Sigmoid colon (tissue), 6 donors: ENCODE measurements at regions not wholly inside any gene's neighbourhood (a gene's known extent, or its start where the extent isn't known, plus 50 kb on each side); places are given as distances from the start of the nearest gene placed in this dataset.

ENCODE experiments used
- DNase-seq: peaks from one replicate; pipeline ENCODE4 v3.0.0-alpha.2; 2019
- H3K27ac ChIP-seq, 4 donors: fragments of 200-600 bp; sonication (generic); one replicate each; pipeline ENCODE4 v1.5.1; 2016 to 2019; ENCODE audit warnings: mild to moderate bottlenecking in 1 of 4
- H3K27me3 ChIP-seq, 3 donors: fragments of 200-600 bp; sonication (generic); one replicate each; pipeline ENCODE4 v1.5.1; 2019; ENCODE audit warnings: mild to moderate bottlenecking in 1 of 3
- H3K36me3 ChIP-seq, 4 donors: fragments of 200-600 bp; sonication (generic); one replicate each; pipeline ENCODE4 v1.5.1; 2016 to 2019
- H3K4me1 ChIP-seq, 4 donors: fragments of 200-600 bp; sonication (generic); one replicate each; pipeline ENCODE4 v1.5.1; 2017 to 2019
- H3K4me3 ChIP-seq, 4 donors: fragments of 200-600 bp; sonication (generic); one replicate each; pipeline ENCODE4 v1.5.1; 2017 to 2019; ENCODE audit warnings: mild to moderate bottlenecking in 2 of 4, moderate library complexity in 1 of 4
- H3K9me3 ChIP-seq, 4 donors: fragments of 200-600 bp in 3 of 4; sonication (generic) in 3 of 4; one replicate each; pipeline versions ENCODE4 v1.5.1 to v1.6.1; 2013 to 2019
- EP300 ChIP-seq, 4 donors: sonication (generic); formaldehyde crosslinking; IDR thresholded peaks; one replicate each; pipeline ENCODE4 v1.6.1; 2017; ENCODE audit warnings: antibody characterized with exemption in 4 of 4
- POLR2A ChIP-seq, 2 donors: fragments of 450-650 bp; IDR thresholded peaks; one replicate each; pipeline ENCODE4 v1.6.1; 2016; ENCODE audit warnings: antibody characterized with exemption in 2 of 2, mild to moderate bottlenecking in 2 of 2, moderate library complexity in 2 of 2
- POLR2AphosphoS5 ChIP-seq, 4 donors: sonication (generic); formaldehyde crosslinking; IDR thresholded peaks; one replicate each; pipeline ENCODE4 v1.6.1; 2017; ENCODE audit warnings: antibody characterized with exemption in 4 of 4
- WGBS, 2 donors: extraction: QIAGEN DNeasy Blood & Tissue Kit; methylation state at CpG; one replicate each; pipeline ENCODE4 v1.1.7; 2013; 5-methylcytosine and 5-hydroxymethylcytosine counted together
- intact Hi-C: fragments of 100-400 bp; cut with DNase I; formaldehyde crosslinking; loops from one replicate; pipeline ENCODE4 v1.15.1; 2023
- TF ChIP-seq, protein P1 (sequence below), 4 experiments: fragments of 450-650 bp in 3 of 4; fragments of 200-600 bp in 1 of 4; IDR thresholded peaks; one replicate each; pipeline ENCODE4 v1.5.1; 2016 to 2019; ENCODE audit warnings: antibody characterized with exemption in 4 of 4, mild to moderate bottlenecking in 3 of 4, moderate library complexity in 2 of 4
- donor health status: healthy with polysubstance abuse.
- donor health status: healthy.

DNA sequence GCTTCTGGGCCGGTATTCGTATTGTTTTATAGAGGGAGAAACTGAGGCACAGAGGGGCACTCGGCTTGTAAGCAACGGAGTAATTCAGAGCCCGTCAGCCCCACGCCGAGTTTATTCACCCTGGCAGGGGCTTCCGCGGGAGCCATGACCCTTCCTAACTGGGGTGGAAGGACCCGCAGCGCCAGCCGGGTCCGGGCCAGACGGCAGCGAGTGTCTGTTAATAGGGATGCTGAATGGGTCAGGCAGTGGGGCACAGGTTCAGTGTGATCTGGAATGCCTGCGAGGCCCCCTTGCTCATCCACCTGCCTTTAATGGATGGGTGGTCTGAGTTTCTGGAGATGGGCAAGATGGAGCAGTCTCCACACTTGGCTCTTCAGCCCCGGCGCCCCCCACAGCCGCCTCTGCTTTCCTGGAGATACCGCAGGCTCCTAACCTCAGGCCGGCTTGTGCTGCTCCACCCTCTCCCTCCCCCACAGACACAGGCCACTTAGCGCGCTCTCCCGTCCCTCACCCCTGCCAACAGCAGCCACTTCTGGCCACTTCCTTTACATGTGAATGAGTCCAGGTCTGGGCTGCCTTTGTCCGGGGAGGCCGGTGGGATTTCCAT lies 147.1 kb downstream of the ERCC6L2 start:
- peaks cover 14 to 60% (median 32%) of the 10 kb centered on the region in 3 donors for H3K27me3 ChIP-seq
- H3K9me3 ChIP-seq: no peaks in the 10 kb centered on the region
- TF ChIP-seq POLR2AphosphoS5 (IDR thresholded peaks at IDR 0.05): no peak
- TF ChIP-seq, protein P1, sequence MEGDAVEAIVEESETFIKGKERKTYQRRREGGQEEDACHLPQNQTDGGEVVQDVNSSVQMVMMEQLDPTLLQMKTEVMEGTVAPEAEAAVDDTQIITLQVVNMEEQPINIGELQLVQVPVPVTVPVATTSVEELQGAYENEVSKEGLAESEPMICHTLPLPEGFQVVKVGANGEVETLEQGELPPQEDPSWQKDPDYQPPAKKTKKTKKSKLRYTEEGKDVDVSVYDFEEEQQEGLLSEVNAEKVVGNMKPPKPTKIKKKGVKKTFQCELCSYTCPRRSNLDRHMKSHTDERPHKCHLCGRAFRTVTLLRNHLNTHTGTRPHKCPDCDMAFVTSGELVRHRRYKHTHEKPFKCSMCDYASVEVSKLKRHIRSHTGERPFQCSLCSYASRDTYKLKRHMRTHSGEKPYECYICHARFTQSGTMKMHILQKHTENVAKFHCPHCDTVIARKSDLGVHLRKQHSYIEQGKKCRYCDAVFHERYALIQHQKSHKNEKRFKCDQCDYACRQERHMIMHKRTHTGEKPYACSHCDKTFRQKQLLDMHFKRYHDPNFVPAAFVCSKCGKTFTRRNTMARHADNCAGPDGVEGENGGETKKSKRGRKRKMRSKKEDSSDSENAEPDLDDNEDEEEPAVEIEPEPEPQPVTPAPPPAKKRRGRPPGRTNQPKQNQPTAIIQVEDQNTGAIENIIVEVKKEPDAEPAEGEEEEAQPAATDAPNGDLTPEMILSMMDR (IDR thresholded peaks at IDR 0.05): no peak
- no peak for TF ChIP-seq POLR2A (IDR thresholded peaks at IDR 0.05)
- no peak for TF ChIP-seq EP300 (IDR thresholded peaks at IDR 0.05)
- H3K4me3 ChIP-seq: peak overlapping the region in 2 of 4 donors; percentile 58 to 59
- H3K27ac ChIP-seq: peak overlapping the region in 1 of 4 donors; percentile 49
- no peak for DNase-seq
- peaks cover 0 to 33% (median 30%) of the 10 kb centered on the region in 4 donors for H3K4me1 ChIP-seq
- no peaks in the 10 kb centered on the region for H3K36me3 ChIP-seq
- intact Hi-C loops: loop anchor here (5.0 kb wide), 1 partner anchor 115 kb away; no protein-coding TSS in a partner anchor
- 13 to 41% methylated on average over 26 of the region's 26 CpGs for WGBS, 2 donors

DNA sequence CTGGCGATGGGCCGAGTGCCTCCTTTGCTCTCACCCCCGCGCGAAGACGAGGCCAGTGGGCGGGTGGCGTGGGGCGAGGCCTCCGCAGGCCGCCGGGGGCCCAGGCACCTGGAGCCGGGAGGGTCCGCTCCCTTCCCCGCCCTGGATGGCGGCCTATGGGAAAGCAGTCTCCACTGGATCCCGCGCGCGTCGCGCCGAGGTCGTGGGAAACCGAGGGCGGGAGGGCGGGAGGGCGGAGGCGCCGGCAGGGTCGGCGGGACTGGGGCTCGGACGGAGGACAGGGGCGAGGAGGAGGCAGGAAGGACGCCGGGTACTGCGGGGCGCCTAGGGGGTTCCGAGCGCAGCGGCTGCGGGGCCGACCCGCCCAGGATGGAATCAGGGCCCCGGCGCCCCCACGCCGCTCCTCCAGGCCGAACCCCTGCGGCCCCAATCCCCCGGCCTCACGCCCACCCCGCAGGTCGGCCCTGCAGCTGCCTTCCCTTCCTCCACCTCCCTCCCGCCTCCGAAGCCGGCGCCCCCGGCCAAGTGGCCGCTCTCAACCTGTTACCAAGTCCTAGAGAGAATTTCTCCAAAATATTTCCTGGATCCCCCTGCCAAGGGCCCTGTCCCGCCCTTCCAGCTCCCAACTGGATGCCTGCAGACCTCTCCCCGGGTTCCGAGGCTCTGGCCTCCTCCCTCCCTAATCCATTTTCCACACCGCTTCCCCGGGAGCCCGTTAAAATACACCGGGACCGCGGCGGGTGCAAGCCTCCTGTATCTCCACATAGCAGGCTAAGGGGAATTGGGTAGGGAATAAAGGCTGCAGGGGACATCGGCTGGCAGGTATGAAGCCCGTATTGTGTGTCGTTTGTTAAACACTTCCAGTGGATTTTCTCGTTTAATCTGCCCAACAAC lies 146.3 kb downstream of the ERCC6L2 start:
- H3K27ac ChIP-seq: peak overlapping the region; percentile 49 to 79 (median 61)
- H3K27me3 ChIP-seq: peaks cover 9 to 52% (median 27%) of the 10 kb centered on the region in 3 donors
- 1% methylated on average over 75 of the region's 75 CpGs for WGBS, 2 donors
- no peak for TF ChIP-seq EP300 (IDR thresholded peaks at IDR 0.05)
- no peak for TF ChIP-seq POLR2AphosphoS5 (IDR thresholded peaks at IDR 0.05)
- TF ChIP-seq, protein P1 (IDR thresholded peaks at IDR 0.05): no peak
- TF ChIP-seq POLR2A (IDR thresholded peaks at IDR 0.05): no peak
- peak overlapping the region; percentile 47 to 59 (median 54) for H3K4me3 ChIP-seq
- no peaks in the 10 kb centered on the region for H3K9me3 ChIP-seq
- H3K4me1 ChIP-seq: peaks cover 0 to 27% (median 24%) of the 10 kb centered on the region in 4 donors
- intact Hi-C loops: loop anchor here (5.0 kb wide), 1 partner anchor 116 kb away; no protein-coding TSS in a partner anchor
- DNase-seq: no peak
- H3K36me3 ChIP-seq: no peaks in the 10 kb centered on the region

DNA sequence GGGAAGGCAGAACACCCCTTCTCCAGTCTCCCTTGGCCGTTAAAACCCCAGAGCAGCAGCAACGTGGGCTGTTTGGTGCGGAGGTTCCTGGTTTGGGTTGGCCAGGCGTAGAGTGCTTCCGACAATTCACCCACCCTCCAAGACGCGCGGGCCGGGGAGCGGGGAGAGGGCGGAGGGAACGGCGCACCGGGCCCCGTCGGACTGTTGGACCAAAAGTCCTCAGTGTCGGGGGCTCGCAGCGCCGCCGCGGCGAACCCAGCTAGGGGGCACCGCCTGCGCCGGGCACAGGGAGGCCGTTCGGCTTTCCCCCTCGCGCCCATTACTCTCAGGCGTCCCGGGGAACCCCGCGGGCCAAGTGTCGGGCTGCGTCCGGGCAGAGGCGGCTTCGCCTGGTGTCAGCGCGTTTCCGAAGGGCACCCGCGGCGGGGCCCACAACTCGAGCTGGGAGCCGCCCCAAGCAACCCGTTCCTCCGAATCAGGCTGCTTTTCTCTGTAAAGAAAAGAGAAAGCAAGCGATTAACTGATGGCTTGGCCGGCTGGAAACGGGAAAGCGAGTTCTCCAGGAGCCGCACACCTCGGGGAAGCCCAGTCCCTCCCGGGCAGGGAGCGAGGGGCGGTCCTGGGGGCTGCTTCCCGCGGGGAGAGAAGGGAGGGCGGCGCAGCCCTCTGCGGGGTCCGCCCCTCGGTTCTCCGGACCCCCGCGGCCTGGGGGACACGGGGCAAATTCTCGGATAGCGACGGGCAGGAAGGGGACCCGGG lies 145.5 kb downstream of the ERCC6L2 start:
- Histone ChIP-seq H3K27me3 (peaks cover 9 to 45% (median 23%) of the 10 kb centered on the region in 3 donors), H3K27ac (peak overlapping the region; percentile 49 to 79 (median 61)), H3K36me3 (no peaks in the 10 kb centered on the region), H3K9me3 (no peaks in the 10 kb centered on the region), H3K4me3 (peak overlapping the region; percentile 47 to 59 (median 54)), H3K4me1 (peaks cover 0 to 27% (median 24%) of the 10 kb centered on the region in 4 donors)
- WGBS, 2 donors: 1% methylated on average over 73 of the region's 73 CpGs
- DNase-seq: no peak
- intact Hi-C loops: loop anchor here (5.0 kb wide), 1 partner anchor 116 kb away; no protein-coding TSS in a partner anchor
- TF ChIP-seq POLR2AphosphoS5 (IDR thresholded peaks at IDR 0.05) (peak in 1 of 4 donors; percentile 31), POLR2A (IDR thresholded peaks at IDR 0.05) (no peak), EP300 (IDR thresholded peaks at IDR 0.05) (no peak)
- TF ChIP-seq, protein P1 (IDR thresholded peaks at IDR 0.05): no peak

GRCh38 chr9:96020300-96020791 lies 144.9 kb downstream of the ERCC6L2 start:
- H3K36me3 ChIP-seq: no peaks in the 10 kb centered on the region
- intact Hi-C loops: loop anchor here (5.0 kb wide), 1 partner anchor 117 kb away; no protein-coding TSS in a partner anchor
- H3K27me3 ChIP-seq: peaks cover 9 to 42% (median 19%) of the 10 kb centered on the region in 3 donors
- peaks cover 0 to 27% (median 24%) of the 10 kb centered on the region in 4 donors for H3K4me1 ChIP-seq
- peak overlapping the region in 3 of 4 donors; percentile 60 to 79 (median 62) for H3K27ac ChIP-seq
- H3K9me3 ChIP-seq: no peaks in the 10 kb centered on the region
- peak overlapping the region; percentile 47 to 59 (median 54) for H3K4me3 ChIP-seq
- TF ChIP-seq POLR2A (IDR thresholded peaks at IDR 0.05) (no peak), POLR2AphosphoS5 (IDR thresholded peaks at IDR 0.05) (no peak), EP300 (IDR thresholded peaks at IDR 0.05) (no peak)
- TF ChIP-seq, protein P1 (IDR thresholded peaks at IDR 0.05): no peak
- 45 to 61% methylated on average over 13 of the region's 13 CpGs for WGBS, 2 donors
- no peak for DNase-seq
